HCT116 (cell line): ENCODE measurements at regions not wholly inside any gene's neighbourhood (a gene's known extent, or its start where the extent isn't known, plus 50 kb on each side); places are given as distances from the start of the nearest gene placed in this dataset.

Source experiments
- CTCF ChIP-seq, 3 experiments: fragments of 200-600 bp in 1 of 3; sonication (generic) in 1 of 3; IDR thresholded peaks in 2 of 3; conservative IDR thresholded peaks in 1 of 3; 2 replicates each; pipeline ENCODE4 v1.5.1; 2012 to 2017; ENCODE audit warnings: low read depth in 2 of 3, low read length in 2 of 3, antibody characterized with exemption in 1 of 3, borderline replicate concordance in 1 of 3, control low read depth in 1 of 3, mild to moderate bottlenecking in 1 of 3, mixed read lengths in 1 of 3, mixed run types in 1 of 3, moderate library complexity in 1 of 3; ENCODE audit not compliant: insufficient read depth in 1 of 3
- EZH2 ChIP-seq: fragments of 200-600 bp; sonication (generic); IDR thresholded peaks from 2 replicates; pipeline ENCODE4 v1.6.1; 2017; ENCODE audit warnings: antibody characterized with exemption, mixed run types
- JUND ChIP-seq: IDR thresholded peaks from 2 replicates; pipeline ENCODE4 v1.6.1; 2012
- MAX ChIP-seq: IDR thresholded peaks from 2 replicates; pipeline ENCODE4 v1.6.1; 2012
- POLR2AphosphoS5 ChIP-seq: IDR thresholded peaks from 2 replicates; pipeline ENCODE4 v1.6.1; 2011; ENCODE audit warnings: mild to moderate bottlenecking, low read depth, low read length, moderate library complexity
- SIN3A ChIP-seq: IDR thresholded peaks from 2 replicates; pipeline ENCODE4 v1.6.1; 2012; ENCODE audit warnings: low read depth
- SP1 ChIP-seq: IDR thresholded peaks from 2 replicates; pipeline ENCODE4 v1.6.1; 2012; ENCODE audit warnings: low read depth
- TCF7L2 ChIP-seq: IDR thresholded peaks from 2 replicates; pipeline ENCODE4 v1.7.0; 2011; ENCODE audit warnings: borderline replicate concordance, inconsistent platforms; ENCODE audit not compliant: insufficient read depth, insufficient read length; ENCODE audit errors: extremely low read depth

DNA sequence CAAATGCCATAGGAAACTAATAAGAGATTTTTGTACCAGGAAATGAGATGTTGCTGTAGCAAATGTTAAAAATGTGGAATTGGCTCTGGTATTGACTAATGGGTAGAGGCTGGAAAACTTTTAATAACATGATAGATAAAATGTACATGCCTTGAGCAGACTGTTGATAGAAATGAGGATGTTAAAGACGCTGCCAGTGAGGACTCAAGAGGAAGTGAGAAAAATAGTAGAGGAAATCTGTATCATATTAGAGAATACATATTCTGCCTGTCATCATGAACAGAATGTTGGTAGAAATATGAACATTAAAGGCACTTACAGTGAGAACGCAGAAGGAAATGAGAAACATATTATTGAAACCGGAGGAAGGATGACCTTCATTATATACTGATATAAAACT lies 577.2 kb upstream of the HTR2C start:
- no peak for TF ChIP-seq SIN3A
- no peak for TF ChIP-seq SP1
- TF ChIP-seq CTCF (IDR thresholded peaks at IDR 0.05 in 2 of 3, conservative IDR thresholded peaks at IDR 0.05 in 1 of 3; ENCODE audit: borderline replicate concordance in 1 of 3, insufficient read depth in 1 of 3, low read depth in 2 of 3, low read length in 2 of 3) = no peak
- no peak for TF ChIP-seq JUND
- TF ChIP-seq EZH2 = no peak
- no peak for TF ChIP-seq MAX
- TF ChIP-seq POLR2AphosphoS5 = no peak
- TF ChIP-seq TCF7L2 = no peak
